GM18867 (cell line): ENCODE measurements at regions not wholly inside any gene's neighbourhood (a gene's known extent, or its start where the extent isn't known, plus 50 kb on each side); places are given as distances from the start of the nearest gene placed in this dataset.
A peak's percentile ranks its signal among the peaks of the same experiment; 100 is the strongest.

Experiments
- ATAC-seq: cut with Tn5 transposase; IDR thresholded peaks from one replicate; pipeline ENCODE4 v1.9.1; 2021; ENCODE audit warnings: mild to moderate bottlenecking, moderate library complexity; ENCODE audit not compliant: unreplicated experiment

DNA sequence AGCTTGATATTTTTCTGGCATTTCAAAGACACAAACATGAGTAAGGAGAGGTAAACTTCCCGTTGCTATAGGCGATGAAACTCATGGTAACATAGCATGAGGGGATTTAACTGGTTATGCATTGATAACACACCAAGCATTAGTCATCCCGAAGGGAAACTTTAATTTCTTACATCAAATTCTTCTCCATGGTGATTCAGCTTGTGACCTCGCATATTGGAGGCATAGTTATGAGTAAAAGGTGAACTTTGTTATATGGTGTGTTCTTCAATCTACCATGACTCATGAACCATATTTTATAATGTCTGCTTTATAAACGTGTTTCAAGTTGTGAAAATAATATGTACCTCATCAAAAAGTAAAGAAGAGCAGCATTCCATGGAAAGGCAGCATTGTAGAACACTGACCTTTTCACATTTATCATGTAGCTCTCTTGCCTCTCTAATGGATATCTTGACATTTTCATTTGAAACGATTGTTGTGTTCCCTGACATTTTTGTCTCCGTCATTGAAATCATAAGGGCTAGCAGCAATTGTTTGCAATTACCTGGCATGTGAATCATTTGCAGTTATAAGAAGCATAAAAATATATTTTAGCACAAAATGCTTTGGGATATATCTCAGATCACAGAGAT, 491.8 kb downstream of the ANXA1 start:
- no peak for ATAC-seq

GRCh38 chr9:73647560-73647959, 495.9 kb downstream of the ANXA1 start:
- ATAC-seq, result no peak

DNA sequence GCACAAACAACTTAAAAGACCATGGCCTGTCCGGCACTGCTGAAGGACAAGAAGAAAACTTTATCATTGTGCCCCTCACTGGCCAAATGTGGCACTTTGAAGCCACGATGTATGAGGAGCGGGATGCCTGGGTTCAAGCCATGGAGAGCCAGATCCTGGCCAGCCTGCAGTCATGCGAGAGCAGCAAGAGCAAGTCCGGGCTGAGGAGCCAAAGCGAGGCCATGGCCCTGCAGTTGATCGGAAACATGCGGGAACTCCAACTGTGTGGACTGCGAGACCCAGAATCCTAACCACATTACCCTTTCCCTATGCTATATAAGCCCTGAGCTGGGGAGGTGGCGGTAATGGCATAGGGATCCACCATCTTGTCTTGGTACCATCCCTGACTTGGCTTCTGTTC, 497.9 kb downstream of the ANXA1 start:
- ATAC-seq, result no peak

DNA sequence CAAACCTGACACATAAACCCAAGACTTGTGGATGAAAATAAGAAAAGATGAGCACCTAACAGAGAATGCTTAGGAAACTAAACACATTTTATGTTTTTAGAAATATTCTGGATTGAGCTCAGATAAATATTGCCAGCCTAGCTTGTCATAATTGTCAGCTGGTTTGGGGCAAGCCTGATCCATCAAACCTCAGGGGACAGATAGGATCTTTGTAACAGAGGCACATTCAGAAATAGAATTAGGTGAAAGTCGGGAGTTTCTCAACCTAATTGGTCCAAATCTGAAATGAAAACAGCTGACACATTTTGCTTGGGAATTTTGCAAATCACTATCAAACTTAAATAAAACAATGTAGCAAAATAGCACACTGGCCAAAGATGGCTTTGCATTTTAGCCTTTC, 503.7 kb downstream of the ANXA1 start:
- ATAC-seq, result no peak

- no peak for ATAC-seq
Observed at GRCh38 chr9:73655831-73656230, 504.2 kb downstream of the ANXA1 start.

DNA sequence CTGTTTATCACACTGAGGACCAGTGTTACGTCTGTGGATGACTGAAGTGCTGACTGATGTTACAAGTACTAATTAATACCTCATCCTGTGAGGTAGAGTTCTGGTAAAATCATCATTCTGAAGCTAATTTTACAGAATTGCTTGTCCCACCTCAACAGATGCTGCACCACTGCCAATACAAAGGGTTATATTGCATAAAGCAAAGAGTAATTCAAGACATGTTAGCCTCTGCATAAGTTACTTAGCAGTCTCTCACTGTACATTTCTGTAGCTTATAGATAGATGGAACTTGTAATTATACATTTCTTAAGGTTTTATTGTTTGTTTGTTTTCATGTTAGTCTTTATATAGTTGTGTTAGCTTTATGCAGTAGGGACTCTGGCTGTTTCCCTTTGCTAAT, 513.6 kb downstream of the ANXA1 start:
- no peak for ATAC-seq

DNA sequence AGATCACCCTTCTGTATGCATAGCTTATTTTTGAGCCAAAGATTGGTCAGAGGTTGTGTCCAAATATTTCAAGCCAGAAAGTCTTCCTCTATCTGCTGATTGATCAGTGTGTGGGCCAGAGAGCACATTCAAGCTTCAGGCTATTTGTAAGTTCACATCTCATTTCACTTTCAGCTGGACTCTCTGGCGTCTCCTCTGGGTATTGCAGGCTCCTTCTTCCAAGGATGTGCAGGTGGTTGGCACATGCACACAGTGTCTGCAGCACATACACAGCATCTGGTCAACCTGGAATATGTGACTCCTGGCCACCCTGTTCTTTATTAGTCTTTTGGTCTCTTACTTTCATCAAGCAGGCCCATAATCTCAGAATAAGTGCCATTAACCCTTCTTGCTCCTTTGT, 516.1 kb downstream of the ANXA1 start:
- ATAC-seq, result no peak

GRCh38 chr9:73680831-73681230, 529.2 kb downstream of the ANXA1 start:
- no peak for ATAC-seq

DNA sequence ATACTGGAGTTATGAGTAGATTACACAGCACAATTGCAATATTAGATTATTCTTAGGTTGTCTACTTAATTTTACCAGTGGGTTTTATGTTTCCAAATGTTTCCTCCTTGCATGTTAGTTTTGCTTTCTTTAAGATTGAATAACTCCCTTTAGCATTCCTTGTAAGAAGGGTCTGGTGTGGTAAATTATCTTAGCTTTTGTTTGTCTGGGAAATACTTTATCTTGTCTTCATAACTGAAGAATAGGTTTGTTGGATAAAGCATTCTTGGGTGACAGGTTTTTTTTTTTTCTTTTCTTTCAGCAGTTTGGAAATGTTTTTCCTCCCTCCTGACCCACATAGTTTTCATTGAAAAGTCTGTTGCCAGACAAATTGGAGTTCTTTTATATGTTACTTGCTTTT, 531.1 kb downstream of the ANXA1 start:
- no peak for ATAC-seq

DNA sequence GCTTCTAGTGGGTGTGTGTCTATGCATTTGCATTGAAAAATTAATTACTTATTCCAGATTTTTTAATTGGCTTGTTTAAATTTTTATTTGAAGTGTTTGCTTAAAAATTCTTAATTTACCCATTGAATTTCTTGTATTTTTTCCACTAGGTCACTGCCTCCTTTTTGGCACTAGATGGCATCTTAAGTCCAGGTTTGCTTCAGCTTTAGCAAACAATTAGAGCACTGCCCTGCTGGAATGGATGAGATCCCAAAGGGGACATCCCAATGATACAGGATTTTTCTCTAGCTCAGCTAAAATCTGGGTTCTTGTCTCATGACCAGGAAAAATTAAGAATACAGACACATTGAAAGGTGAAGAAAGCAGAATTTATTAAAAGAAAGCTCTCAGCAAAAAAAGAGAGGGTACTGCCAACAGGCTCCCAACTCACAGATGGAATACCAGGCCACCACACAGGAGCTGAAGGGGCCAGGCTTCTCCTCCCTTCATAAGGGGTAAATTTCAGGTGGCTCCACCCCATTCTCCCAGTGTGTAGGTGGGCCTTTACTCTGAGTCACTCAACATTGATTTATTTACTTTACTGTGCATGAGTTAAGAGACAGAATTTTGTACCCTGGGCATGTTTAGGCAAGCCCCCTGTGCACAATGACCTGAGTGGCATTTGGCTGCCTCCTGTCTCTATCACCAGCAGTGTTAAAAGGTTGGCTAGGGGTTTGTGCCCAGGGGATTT, 532.4 kb downstream of the ANXA1 start:
- peak; percentile 67 for ATAC-seq

- ATAC-seq, result no peak
Observed at GRCh38 chr9:73684601-73685000, 532.9 kb downstream of the ANXA1 start.

DNA sequence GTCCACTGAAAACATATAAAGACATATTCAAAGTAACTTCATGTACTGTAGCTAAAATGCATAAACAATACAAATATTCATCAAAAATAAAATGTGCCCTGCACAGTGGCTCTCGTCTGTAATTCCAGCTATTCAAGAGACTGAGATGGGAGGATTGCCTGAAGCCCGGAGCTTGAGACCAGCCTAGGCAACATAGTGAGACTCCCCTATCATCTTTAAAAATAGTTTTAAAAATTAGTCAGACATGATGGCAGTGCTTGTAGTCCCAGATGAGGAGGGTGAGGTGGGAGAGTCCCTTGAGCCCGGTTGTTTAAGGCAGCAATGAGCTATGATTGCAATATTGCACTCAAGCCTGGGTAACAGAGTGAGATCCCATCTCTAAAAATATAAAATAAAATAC, 534.1 kb downstream of the ANXA1 start:
- ATAC-seq, result no peak

- ATAC-seq, result no peak
Observed at GRCh38 chr9:73689051-73689870, 537.6 kb downstream of the ANXA1 start.

DNA sequence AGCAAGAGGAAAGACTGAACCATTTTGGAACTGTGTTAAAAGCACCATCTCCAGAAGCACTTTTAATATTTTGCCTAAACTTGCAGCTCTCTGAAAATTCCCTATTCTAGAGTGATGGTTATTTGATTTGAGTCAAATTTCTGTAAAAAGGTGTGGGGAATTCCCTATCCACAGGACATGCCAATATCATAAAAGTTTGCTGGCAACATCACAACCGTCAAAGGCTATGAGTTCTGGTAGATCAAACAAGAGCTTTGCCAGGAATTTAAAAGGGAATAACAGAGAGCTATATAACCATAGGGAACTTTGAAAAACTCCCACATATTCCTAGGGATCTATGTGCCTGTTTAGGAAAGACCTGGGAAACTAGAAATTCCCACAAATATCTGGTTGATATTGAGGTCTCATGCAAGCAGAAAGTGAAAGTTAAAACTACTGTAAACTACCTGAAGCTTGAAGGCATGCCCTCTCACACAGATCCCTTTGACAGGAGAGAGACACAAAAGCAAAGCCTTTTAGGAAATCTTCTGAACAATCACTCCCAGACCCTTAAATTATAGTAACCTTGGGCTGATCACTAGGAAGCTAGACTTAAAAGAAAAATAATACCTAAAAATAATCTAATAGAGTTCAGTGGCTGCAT, 549.9 kb downstream of the ANXA1 start:
- ATAC-seq, result no peak

DNA sequence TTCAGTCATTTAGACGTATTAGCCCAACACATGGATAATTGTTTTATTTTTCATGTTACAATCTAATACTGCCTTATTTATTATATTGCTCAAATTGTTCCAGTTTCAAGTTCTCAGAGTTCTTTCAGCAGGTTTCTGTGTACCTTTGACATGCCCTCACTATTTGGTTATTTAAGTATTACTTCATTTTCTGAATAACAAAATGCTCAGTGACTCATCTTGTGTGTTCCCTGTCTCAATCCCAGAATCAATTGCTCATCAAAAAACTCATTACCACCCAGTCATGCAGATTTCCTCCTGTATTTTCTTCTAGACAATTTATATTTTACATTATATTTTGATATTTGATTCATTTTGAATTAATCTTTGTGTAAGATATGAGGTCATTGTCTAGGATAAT, 562.6 kb downstream of the ANXA1 start:
- ATAC-seq, result no peak

DNA sequence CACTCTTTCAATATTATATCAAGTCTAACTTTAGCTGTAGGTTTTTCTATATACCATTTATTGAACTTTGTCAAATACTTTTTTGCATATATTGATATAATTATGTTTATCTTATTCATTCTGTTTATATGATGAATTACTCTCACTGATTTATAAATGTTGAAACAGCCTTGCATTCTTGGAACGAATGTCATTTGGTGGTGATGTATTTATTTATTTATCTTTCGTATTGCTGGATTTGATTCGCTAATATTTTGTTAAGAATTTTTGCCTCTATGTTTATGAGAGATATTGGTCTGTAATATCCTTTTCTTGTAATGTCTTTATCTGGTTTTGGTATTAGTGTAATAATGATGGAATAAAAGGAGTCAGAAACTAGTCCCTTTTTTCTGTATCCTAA, 563.9 kb downstream of the ANXA1 start:
- no peak for ATAC-seq

DNA sequence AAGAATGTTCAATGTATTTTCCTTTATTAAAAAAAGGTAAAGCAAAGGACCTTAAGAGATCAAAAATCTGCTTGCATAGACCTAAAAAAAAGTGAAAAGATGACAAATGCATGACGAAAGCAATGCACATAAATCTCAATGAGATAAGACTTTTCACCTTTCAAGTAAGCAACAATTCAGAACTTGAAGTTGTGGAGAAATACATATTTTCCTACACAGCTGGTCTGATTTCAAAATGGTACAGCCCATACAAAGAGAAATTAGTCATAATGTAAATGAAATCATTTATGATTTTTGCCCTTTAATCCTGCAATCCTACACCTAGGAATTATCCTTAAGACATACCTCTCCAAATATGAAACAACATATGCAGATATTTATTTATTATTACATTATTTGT, 568.0 kb downstream of the ANXA1 start:
- ATAC-seq, result no peak

GRCh38 chr9:73720601-73721000, 568.9 kb downstream of the ANXA1 start:
- no peak for ATAC-seq

DNA sequence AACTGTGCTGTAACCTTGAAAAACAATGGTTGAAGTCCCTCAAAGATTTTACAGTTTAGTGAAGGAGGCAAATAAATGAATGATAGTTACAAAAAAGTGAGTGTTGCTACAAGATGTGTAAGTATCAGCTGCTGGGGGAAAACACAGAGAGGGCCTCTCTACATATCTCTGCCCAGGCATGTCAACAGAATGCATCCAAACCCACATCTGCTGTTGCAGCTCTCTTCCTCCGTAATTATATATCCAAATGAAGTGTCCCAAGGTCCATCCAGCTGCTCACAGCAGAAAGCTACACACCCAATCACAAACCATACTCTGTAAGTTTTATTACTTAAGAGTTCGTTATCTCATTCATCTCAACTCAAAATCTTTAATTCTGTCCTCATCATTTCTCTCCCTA, 584.6 kb downstream of the ANXA1 start:
- no peak for ATAC-seq

GRCh38 chr9:73738741-73739530, 587.3 kb downstream of the ANXA1 start:
- ATAC-seq, result no peak

DNA sequence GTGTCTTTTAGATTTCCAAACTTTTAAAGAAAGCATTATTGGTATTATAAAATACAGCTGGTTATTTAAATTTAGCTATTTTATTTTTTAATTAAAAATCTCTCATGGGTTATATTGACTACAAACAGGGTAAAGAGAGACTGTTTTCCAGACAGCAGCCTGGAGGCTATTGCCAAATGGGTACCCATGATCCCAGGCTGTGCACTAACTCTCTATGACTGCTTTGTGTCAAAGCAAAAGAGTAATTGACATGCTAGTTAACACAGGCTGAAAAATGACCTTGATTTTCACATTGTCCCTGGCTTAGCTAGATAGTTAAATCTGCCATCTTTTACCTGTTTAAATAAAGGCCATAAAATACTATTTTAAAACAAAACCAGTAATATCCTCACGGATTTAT, 589.7 kb downstream of the ANXA1 start:
- no peak for ATAC-seq
